ENCODE measurements at regions not wholly inside any gene's neighbourhood (a gene's known extent, or its start where the extent isn't known, plus 50 kb on each side); places are given as distances from the start of the nearest gene placed in this dataset.

DNA sequence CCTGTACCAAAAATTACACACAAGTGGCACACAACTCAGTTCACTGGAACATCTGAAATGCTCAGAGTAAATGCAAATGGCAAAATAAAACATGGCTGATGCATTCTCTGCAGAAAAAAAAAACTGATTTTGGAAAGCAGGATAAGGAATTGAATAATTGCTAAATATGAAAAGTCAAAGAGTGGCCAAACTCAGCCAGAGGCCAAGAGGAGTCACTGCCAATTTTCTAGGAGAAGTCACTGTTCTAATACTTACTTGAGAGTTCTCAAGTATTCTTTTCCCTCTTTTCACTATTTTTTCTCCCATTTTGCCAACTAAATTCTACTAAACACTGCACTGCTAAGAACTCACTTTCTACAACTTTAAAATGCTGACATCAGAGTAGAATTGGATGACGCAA is 1018.6 kb downstream of the TUSC7 start:
- Mint-ChIP-seq H3K36me3 (no peaks in the 10 kb centered on the region), H3K4me3 (no peak overlapping the region), H3K27me3 (ENCODE audit: low read depth in 3 of 3) (peaks cover 0 to 1% (median 0%) of the 10 kb centered on the region in 3 donors), H3K9me3 (peaks cover 0 to 18% (median 6%) of the 10 kb centered on the region in 6 donors), H3K27ac (no peak overlapping the region), H3K4me1 (no peaks in the 10 kb centered on the region)
- DNase-seq = no peak

DNA sequence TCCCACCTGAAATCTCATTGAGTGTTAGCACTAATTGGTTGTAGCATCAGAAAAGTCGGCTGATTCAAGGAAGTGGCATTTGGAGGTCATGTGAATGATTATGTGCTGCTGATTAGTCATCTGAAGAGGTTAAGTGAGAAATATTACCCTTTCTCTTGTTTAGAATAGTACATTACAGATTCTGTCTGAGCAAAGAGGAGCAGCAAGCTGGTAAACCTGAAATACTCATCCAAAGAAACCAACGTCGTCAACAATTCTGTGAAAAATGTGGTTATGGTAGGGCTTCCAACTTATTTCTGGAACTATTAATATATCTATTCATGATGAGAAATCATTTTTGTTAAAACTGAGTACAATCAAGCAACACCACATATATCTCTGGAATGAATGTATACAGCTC is 1024.9 kb downstream of the TUSC7 start:
- no peaks in the 10 kb centered on the region for H3K27me3 Mint-ChIP-seq (ENCODE audit: low read depth in 3 of 3)
- DNase-seq = no peak
- H3K9me3 Mint-ChIP-seq = peaks cover 0 to 17% (median 11%) of the 10 kb centered on the region in 6 donors
- H3K36me3 Mint-ChIP-seq = no peaks in the 10 kb centered on the region
- no peaks in the 10 kb centered on the region for H3K4me1 Mint-ChIP-seq
- H3K4me3 Mint-ChIP-seq = no peak overlapping the region
- H3K27ac Mint-ChIP-seq = no peak overlapping the region

DNA sequence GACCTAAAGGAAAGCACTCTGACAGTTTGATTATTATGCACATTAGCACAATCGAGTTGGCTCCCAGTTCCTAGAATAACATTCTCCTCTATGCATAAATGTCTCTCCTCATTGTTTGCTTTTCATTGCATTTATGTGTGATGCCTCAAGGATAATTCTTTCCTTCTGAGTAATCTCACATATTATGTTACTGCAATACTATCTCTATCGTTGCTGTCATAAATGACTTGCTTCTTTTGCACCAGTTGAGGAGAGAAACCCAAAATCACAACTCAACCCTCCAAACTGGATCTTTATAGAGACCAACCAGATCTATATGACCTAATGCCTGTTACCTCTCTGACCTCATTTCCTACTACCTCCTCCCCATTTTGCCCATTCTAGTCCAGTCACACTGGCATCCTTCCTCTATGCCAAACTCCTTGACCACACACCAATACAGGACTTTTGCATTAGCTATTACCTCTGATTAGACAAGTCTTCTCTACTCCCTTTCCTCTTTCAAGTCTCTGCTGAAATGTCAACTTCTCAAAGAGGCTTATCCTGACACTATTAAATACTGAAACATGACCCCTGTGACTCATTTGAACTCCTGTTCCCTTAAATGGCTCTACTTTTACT is 1026.0 kb downstream of the TUSC7 start:
- no peaks in the 10 kb centered on the region for H3K36me3 Mint-ChIP-seq
- H3K4me1 Mint-ChIP-seq = no peaks in the 10 kb centered on the region

DNA sequence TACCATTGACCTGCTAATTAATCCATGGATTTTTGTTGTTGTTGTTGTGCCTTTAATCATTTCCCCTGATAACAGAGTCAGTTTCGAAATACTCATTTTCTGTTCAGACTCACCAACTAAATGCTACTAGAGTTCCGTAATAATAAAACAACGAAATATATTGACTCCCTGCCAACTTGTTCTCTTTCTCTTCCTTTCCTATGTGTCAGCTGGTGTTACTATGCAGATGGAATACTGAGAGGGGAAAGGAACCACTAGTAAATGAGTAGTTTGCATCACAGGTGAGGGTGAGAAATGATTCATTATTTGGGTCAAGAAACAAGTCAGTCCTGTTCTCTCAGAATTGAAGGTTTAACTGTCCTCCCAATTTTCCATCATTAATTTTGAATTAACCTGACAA is 1027.3 kb downstream of the TUSC7 start:
- Mint-ChIP-seq H3K4me1 (no peaks in the 10 kb centered on the region), H3K27ac (no peak overlapping the region), H3K9me3 (peaks cover 0 to 20% (median 12%) of the 10 kb centered on the region in 6 donors), H3K4me3 (no peak overlapping the region), H3K27me3 (ENCODE audit: low read depth in 3 of 3) (no peaks in the 10 kb centered on the region), H3K36me3 (no peaks in the 10 kb centered on the region)
- no peak for DNase-seq

More for the DNA sequence above, 1026.0 kb downstream of the TUSC7 start:
- no peak for DNase-seq
- Mint-ChIP-seq H3K9me3 (peaks cover 0 to 20% (median 11%) of the 10 kb centered on the region in 6 donors), H3K27ac (no peak overlapping the region), H3K27me3 (ENCODE audit: low read depth in 3 of 3) (no peaks in the 10 kb centered on the region), H3K4me3 (no peak overlapping the region)

DNA sequence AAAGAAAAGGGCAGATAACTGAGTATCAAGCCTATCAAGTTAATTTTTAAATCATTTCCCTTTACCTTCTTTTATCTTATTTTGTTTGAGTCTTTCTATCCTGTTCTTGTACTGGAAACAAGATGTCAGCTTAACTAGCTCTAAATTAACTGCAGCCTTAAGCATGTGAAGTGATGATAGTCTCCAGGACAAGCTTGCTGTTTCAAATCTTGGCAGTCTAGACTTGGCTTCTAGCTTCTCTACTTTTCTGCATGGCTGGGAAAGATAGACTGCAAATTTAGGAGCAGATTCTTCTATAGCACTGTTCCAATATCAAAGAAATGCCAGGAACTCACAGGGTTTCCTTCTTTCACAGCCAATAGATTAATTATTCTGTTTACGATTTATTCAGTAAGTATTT is 1034.4 kb downstream of the TUSC7 start:
- H3K27ac Mint-ChIP-seq = no peak overlapping the region
- no peak overlapping the region for H3K4me3 Mint-ChIP-seq
- peaks cover 9 to 35% (median 20%) of the 10 kb centered on the region in 6 donors for H3K9me3 Mint-ChIP-seq
- H3K27me3 Mint-ChIP-seq (ENCODE audit: low read depth in 3 of 3) = no peaks in the 10 kb centered on the region
- no peak for DNase-seq
- H3K4me1 Mint-ChIP-seq = no peaks in the 10 kb centered on the region
- no peaks in the 10 kb centered on the region for H3K36me3 Mint-ChIP-seq

DNA sequence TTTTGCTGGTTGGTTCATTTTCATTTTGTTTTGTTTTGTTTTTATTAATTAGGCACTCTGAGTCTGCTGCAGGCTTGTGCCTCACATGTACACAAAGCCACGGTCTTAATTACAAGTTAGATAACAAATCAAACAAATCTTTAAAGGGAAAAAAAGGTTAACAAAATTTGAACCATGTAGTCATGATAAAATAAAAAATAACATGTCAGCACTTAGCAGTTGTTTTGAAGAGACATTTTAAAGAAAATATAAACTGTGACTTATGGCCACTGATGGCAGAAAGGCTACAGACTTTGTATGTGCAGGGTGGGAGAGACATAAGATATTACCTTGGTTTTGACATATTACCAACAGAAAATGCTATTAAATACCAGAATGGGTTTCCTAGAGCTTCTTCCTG is 1035.4 kb downstream of the TUSC7 start:
- H3K27ac Mint-ChIP-seq = no peak overlapping the region
- no peak overlapping the region for H3K4me3 Mint-ChIP-seq
- no peaks in the 10 kb centered on the region for H3K4me1 Mint-ChIP-seq
- peaks cover 10 to 33% (median 22%) of the 10 kb centered on the region in 6 donors for H3K9me3 Mint-ChIP-seq
- no peaks in the 10 kb centered on the region for H3K36me3 Mint-ChIP-seq
- no peak for DNase-seq
- H3K27me3 Mint-ChIP-seq (ENCODE audit: low read depth in 3 of 3) = no peaks in the 10 kb centered on the region

DNA sequence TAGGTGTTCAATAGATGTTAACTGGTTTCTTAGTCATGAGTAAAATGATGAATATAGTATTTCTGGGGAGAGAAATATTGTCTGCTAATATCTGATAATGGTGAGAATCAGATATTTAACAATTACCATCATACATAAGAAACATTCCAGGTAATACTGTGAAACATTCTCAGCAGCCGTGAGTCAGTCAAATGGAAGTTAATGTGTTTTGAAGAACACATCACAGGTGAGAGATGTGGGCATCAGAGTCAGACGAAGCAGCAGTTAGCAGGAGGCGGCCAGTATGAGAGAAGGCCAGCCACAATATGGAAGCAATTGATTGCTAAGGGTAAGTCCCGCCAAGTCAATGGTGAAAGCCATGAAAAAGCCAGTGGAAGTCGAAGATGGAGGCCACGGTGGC is 1035.9 kb downstream of the TUSC7 start:
- no peak for DNase-seq
- H3K9me3 Mint-ChIP-seq = peaks cover 10 to 33% (median 21%) of the 10 kb centered on the region in 6 donors
- no peak overlapping the region for H3K27ac Mint-ChIP-seq
- H3K36me3 Mint-ChIP-seq = no peaks in the 10 kb centered on the region
- H3K27me3 Mint-ChIP-seq (ENCODE audit: low read depth in 3 of 3) = no peaks in the 10 kb centered on the region
- H3K4me3 Mint-ChIP-seq = no peak overlapping the region
- H3K4me1 Mint-ChIP-seq = no peaks in the 10 kb centered on the region

DNA sequence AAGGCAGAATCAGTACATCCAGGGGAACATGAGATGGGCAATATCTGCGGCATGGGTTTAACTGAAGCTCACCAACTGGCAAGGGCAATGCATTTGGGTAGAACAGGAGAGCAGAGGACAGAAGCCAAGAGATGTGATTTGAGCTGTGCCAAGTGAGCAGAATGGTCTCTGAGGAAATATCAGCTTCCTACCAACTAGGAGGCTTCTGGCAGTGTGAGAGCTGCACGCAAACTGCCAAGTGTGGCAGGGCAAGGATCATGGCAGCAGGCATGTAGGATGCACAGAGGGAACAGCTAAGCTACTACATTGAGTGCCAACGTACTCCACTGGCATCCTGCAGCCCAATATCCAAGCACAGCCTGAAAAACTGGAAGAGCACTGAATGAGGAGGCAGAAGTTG is 1036.5 kb downstream of the TUSC7 start:
- Mint-ChIP-seq H3K4me3 (no peak overlapping the region), H3K36me3 (no peaks in the 10 kb centered on the region), H3K9me3 (peaks cover 10 to 33% (median 21%) of the 10 kb centered on the region in 6 donors), H3K4me1 (no peaks in the 10 kb centered on the region), H3K27me3 (ENCODE audit: low read depth in 3 of 3) (no peaks in the 10 kb centered on the region), H3K27ac (no peak overlapping the region)
- DNase-seq = no peak

DNA sequence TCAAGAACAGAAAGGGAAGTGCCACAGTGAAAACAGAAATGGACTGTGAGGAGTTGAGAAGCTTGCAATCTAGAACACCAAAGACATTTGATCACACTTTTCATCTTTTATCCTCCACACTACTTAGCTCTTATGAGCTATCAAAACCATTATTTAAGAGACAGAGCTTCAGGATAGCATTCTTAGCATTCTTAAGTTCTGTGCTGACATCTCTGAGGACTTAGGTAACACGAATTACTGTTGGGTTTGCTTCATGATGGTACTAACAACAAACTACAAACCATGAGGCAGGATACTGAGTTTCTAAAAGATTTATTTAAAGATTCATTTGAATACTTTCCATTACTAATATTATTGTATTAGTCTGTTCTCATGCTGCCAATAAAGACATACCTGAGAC is 1038.6 kb downstream of the TUSC7 start:
- Mint-ChIP-seq H3K27me3 (ENCODE audit: low read depth in 3 of 3) (no peaks in the 10 kb centered on the region), H3K4me1 (no peaks in the 10 kb centered on the region)

DNA sequence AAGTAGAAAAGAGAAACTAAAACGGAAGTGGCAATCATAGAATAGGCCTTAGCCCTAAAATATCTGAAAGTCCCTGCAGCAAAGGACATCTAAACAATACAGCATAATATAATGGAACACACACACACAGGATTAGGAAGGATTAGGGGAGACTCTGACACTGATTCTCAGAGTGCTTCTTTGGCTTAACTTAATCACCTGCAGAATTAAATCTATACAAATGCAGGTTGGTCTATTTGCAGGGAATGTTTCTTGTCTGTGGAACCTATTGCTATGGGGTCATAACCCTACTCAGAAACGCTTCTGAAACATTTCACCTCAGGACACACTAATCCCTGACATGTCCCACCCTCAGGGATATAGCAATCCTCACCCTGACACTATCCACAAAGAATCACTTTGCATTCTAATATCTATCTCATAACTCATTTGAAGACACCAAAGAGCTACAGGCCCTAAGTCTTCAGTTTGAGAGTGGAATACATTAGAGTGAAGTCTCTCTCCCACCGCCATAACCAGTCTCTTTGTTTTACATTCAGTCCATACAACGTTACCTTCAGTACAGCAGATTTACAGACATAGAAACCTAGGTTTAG is 1041.2 kb downstream of the TUSC7 start:
- H3K27ac Mint-ChIP-seq = no peak overlapping the region
- no peaks in the 10 kb centered on the region for H3K27me3 Mint-ChIP-seq (ENCODE audit: low read depth in 3 of 3)
- H3K4me1 Mint-ChIP-seq = no peaks in the 10 kb centered on the region
- no peak overlapping the region for H3K4me3 Mint-ChIP-seq
- H3K9me3 Mint-ChIP-seq = peaks cover 3 to 44% (median 14%) of the 10 kb centered on the region in 6 donors
- no peaks in the 10 kb centered on the region for H3K36me3 Mint-ChIP-seq
- no peak for DNase-seq

More for the DNA sequence above, 1038.6 kb downstream of the TUSC7 start:
- no peak for DNase-seq
- no peak overlapping the region for H3K4me3 Mint-ChIP-seq
- peaks cover 8 to 42% (median 19%) of the 10 kb centered on the region in 6 donors for H3K9me3 Mint-ChIP-seq
- no peaks in the 10 kb centered on the region for H3K36me3 Mint-ChIP-seq
- no peak overlapping the region for H3K27ac Mint-ChIP-seq

DNA sequence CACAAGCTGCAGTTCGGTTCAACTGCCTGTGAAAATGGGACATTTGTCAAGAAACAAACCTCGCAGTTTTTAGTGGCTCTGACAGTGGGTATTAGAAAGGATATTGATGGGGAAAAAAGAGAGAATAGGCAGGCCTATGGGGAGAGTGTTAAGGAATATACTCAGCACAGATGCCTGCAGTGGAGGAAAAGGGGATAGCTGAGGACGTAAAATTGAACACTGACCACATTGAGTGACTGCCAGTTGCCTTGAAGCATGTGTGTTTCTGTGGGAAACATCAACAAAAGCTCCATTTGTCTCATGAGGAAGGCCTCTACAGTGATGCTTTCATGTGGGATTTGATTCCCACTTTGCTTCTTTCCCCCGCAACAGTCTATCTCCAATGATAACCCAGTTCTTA is 1042.1 kb downstream of the TUSC7 start:
- H3K4me3 Mint-ChIP-seq = no peak overlapping the region
- no peaks in the 10 kb centered on the region for H3K27me3 Mint-ChIP-seq (ENCODE audit: low read depth in 3 of 3)
- peaks cover 1 to 40% (median 12%) of the 10 kb centered on the region in 6 donors for H3K9me3 Mint-ChIP-seq
- no peak overlapping the region for H3K27ac Mint-ChIP-seq
- no peak for DNase-seq
- H3K4me1 Mint-ChIP-seq = no peaks in the 10 kb centered on the region
- no peaks in the 10 kb centered on the region for H3K36me3 Mint-ChIP-seq

DNA sequence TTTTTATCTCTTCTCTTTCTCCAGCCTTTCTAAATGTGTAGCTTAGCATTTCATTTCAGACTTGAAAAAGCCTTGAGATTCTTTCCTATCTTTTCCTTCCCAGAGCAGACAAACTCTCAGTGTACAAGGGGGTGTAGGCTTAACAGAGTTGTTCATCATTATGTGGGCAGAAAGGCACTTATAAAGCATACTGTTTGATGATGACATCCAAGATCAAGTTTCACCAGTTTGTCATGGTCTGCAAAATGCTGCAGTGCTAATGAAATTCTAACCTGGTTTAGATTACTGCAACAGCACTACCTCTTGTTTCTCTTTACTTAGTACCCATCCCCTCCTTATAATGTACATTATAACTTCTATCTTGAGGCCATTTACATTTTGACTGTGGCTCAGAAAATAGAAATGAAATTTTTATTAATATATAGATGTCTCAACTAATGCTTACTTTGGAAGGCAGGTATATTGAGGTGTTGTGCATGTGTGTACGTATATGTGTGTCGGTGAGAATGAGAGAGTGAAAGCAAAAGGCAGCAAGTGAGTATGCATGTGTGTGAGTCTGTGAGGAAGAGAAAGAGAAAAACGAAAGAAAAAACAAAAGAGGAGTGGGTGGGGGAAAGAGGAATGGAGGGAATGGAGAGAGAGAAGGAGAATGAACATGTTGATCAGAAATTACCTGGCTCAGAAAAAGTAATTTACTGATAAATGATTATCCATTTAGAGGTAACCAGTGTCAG is 1043.6 kb downstream of the TUSC7 start:
- Mint-ChIP-seq H3K4me3 (no peak overlapping the region), H3K9me3 (peaks cover 1 to 40% (median 12%) of the 10 kb centered on the region in 6 donors), H3K27me3 (ENCODE audit: low read depth in 3 of 3) (no peaks in the 10 kb centered on the region), H3K36me3 (no peaks in the 10 kb centered on the region), H3K4me1 (no peaks in the 10 kb centered on the region), H3K27ac (no peak overlapping the region)
- no peak for DNase-seq

DNA sequence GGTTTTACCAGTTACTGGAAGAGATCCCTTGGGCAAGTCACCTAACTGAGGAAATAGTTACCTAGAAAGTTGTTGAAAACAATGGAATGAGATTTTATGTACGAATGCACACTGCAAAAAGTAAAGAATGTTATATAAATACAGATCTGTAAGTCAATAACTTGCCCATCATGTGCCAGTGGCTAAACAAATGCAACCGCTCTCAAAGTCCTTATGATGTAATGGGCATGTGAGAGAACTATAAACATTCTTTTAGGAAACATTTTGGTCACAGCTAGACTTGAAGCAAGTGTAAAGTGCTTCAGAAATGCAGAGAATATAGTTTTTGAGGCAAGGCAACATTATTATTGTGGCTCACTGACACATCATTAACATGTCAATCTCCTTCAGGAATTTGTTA is 1044.5 kb downstream of the TUSC7 start:
- H3K27ac Mint-ChIP-seq = no peak overlapping the region
- H3K9me3 Mint-ChIP-seq = peaks cover 1 to 46% (median 9%) of the 10 kb centered on the region in 6 donors
- no peak for DNase-seq
- H3K4me3 Mint-ChIP-seq = no peak overlapping the region
- no peaks in the 10 kb centered on the region for H3K27me3 Mint-ChIP-seq (ENCODE audit: low read depth in 3 of 3)
- H3K4me1 Mint-ChIP-seq = no peaks in the 10 kb centered on the region
- H3K36me3 Mint-ChIP-seq = no peaks in the 10 kb centered on the region

DNA sequence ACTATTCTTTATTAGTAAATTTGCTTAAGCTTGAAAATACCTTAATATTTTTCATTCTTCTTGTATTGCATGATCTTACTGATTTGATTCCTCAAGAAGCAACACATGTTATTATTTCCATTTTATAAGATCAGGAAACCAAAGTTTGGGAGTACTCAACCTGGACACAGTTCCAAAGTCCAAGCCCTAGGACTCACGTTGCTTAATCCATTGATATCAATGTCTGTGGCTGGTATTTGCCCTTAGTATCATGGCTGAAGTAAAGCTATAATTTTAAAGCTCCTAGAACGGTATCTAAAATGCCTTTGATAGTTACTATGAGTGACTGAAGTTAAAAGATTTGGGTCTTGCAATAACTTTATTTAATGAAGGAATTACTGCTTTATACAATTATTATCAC is 1045.3 kb downstream of the TUSC7 start:
- Mint-ChIP-seq H3K4me1 (no peaks in the 10 kb centered on the region), H3K27ac (no peak overlapping the region), H3K4me3 (no peak overlapping the region), H3K27me3 (ENCODE audit: low read depth in 3 of 3) (no peaks in the 10 kb centered on the region), H3K9me3 (peaks cover 1 to 49% (median 10%) of the 10 kb centered on the region in 6 donors), H3K36me3 (no peaks in the 10 kb centered on the region)
- no peak for DNase-seq
